Stimulated activated CD4-positive, alpha-beta T cell treated with anti-CD3 and anti-CD28 coated beads, Interleukin-15, amount 100 ng/mL, for 1 hour (primary cell): ENCODE measurements at regions not wholly inside any gene's neighbourhood (a gene's known extent, or its start where the extent isn't known, plus 50 kb on each side); places are given as distances from the start of the nearest gene placed in this dataset.
"Not testable (repeated sequence)": the region's sequence is repeated elsewhere in the genome, so short reads cannot be mapped to it uniquely, and the experiment has no call there.

Source experiments
- DNase-seq, 2 donors: peaks; one replicate each; pipeline ENCODE4 v3.0.0-alpha.2; 2020; ENCODE audit warnings: low read depth in 1 of 2, low spot score in 1 of 2

DNA sequence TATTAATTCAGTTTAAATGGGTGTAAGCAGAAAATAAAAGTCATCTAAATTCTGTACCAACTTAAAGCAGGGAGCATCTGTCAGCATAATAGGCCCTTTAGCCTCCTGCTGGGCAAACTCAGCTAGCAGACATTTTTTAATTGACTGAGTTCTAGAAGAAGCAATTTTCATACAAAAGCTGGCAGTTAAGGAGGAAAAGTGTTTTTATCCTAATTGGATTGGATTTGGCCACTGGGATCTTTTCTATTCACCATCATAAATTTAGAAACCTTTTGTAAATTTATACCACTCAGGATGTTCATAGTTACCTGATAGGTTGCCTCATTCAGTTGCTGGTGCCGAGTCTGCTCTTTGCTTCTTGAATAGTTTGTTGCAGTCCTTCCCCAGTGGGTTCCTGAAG is 262.7 kb upstream of the FSIP2 start:
- no peak for DNase-seq

- no peak for DNase-seq
These were observed 261.2 kb upstream of the FSIP2 start for GRCh38 chr2:185477452-185477851.

GRCh38 chr2:185484602-185485001 is 254.0 kb upstream of the FSIP2 start:
- DNase-seq: no peak

DNA sequence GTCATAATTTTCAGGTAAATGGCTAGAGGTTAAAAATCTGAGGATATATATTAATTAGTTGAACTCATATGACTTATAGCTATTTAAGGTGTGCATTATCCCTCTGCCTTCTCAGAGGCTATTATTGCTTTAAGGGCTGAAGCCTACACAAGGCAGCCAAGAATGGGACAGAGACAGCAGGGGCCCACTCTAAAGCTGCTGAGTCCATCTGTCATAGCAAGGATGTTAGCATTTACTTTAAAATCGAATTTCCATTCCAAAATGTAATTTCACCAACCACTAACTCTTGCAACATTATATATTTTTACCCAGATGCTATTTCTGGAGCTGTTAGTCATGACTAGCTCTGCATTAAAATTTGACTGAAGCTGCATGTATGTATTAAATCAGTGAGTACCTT is 236.3 kb upstream of the FSIP2 start:
- DNase-seq: no peak

GRCh38 chr2:185507719-185508118 is 230.9 kb upstream of the FSIP2 start:
- DNase-seq: no peak

DNA sequence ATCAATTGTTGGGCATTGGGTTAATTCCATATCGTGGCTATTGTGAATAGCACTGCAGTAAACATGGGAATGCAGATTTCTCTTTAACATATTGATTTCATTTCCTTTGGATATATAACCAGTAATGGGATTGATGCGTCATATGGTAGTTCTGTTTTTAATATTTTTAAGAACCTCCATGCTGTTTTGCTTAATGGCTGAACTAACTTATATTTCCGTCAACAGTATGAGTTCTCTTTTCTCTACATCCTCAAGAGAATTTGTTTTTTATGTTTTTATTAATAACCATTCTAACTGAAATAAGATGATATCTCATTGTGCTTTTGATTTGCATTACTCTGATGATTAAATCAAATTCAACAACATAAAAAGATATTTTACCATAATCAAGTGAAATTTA is 228.5 kb upstream of the FSIP2 start:
- no peak for DNase-seq

- no peak for DNase-seq
These were observed 226.7 kb upstream of the FSIP2 start for GRCh38 chr2:185511925-185512324.

- DNase-seq: no peak
These were observed 216.1 kb upstream of the FSIP2 start for GRCh38 chr2:185522472-185522871.

GRCh38 chr2:185524242-185524641 is 214.4 kb upstream of the FSIP2 start:
- not testable (repeated sequence) for DNase-seq

DNA sequence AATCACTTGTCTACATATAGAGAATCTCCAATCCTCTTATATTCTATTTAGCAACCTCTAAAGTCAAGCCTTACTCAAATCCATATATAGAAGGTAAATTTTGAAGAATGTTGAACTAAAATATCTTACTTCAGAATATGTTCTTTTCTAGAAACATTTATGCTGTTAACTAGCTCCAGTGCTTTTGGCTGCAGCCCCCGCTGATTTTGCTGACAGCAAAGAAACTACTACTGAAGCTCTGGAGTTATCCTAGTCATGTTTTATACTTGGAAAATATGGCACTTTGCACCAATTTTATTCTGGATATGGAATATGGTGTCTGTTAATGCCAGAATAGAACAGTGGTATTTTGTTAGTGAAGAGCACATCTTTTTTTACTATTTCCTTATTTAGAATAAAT is 212.4 kb upstream of the FSIP2 start:
- no peak for DNase-seq

DNA sequence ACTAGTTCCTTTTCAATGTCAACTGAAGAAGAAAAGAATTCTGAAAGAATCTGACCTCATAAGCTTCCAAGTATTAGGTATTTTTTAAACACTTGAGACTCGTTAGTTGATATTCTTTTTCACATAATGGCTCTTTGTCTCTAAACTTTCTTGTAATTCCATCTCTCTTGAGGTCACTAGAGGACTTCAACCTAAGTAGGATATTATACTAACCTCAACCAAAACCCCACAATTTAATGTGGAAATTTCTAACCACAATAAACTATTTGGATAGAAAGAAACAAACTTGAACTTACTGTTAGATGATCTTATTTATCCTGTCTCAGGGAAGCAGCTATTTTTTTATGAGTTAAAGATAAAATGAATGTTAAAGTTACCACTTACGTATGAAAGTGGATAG is 206.9 kb upstream of the FSIP2 start:
- DNase-seq: no peak

DNA sequence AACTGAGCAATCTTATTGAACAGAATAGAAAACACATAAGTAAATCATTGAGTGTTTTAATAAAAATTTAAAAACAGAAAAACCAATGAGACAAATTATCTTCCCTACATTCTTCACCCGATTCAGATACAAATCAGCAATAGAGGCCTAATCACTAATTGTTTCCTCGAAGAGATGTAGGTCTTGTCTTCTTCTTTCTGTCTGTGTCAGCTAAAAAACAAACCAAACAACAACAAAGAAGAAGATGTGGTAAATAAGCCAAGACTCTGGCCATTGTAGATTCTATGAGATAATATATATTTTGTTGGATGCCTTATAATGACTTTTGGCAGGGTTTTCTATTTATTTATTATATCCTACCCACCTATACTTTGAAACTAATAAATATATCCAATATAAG is 200.9 kb upstream of the FSIP2 start:
- DNase-seq: no peak

DNA sequence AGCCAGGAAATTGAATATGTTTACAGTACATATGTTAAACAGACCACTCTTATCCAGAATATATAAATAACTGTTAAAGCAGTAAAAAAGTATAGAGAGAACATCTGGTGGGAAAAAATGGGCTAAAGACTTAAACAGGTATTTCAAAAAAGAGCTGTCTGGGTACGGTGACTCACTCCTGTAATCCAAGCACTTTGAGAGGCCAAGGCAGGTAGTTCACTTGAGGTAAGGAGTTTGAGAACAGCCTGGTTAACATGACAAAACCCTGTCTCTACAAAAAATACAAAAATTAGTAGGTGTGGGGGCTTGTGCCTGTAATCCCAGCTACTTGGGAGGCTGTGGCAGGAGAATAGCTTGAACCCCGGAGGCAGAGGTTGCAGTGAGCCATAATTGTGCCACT is 171.4 kb upstream of the FSIP2 start:
- no peak for DNase-seq

DNA sequence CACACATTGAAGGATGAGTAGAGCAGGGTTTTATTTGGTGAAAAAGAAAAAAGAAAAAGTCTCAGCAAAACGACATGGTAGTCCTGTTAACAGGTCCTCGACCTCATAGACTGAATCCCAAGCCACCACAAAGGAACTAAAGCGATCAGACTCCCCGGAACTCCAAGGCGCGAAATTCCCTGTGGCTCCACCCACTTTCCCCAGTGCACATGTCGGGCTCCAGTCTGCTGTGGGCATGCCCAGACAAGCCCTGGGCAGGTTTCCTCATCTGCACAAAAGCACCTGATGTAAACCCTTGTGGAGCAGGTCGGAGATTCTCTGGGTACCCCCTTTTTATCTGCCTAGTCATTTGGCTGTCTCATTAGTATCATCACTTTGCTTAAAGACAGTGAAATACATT is 170.7 kb upstream of the FSIP2 start:
- no peak for DNase-seq

DNA sequence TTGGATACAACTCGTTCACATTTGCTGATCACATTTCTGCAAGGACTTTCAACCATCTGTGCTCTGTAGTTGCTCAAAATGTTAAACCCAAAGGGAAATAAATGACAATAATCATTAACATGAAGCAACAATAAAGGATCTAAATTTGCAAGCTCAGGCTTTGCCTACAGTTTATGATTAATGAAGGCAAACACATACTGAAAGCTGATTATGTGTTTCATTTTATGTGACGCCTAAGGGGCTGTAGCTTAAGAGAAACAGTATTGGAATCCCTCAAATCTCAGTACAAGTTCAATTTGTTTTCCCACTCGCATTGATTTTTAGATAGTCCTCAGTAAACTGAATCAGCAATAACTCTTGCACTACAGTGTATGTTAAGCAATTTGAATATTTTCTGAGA is 160.3 kb upstream of the FSIP2 start:
- no peak for DNase-seq

DNA sequence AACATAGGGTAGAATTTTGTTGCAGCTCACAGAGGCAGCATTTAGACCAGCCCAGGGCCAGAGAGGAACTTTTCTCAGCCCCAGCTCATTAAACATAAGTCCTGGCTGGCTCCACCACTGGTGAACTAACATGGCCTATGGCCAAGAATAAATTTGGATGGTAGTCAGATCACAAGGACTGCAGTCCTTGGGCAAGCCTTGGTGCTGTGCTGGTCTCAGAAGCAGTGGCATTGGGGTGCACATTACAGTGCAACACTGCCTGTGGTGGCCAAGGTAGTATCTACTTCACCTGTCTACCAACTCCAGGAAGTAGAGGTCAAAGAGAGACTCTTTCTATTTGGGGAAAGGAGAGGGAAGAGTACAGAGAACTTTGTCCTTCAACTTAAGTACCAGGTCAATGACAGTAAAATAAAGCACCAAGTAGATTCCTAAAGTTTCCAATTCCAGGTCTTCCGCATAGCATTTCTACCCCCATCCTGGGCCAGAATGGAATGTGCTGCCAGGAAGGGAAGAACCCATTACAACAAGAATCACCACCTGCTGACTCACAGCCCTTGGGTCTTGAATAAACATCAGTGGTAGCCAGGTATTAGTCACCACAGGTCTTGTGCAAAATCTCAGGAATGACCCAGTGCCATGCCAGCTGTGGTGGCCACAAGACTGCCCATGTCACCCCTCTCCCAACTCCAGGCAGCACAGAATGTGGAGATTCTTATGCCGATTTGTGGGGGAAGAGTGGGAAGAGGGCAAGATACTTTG is 155.4 kb upstream of the FSIP2 start:
- DNase-seq: no peak

DNA sequence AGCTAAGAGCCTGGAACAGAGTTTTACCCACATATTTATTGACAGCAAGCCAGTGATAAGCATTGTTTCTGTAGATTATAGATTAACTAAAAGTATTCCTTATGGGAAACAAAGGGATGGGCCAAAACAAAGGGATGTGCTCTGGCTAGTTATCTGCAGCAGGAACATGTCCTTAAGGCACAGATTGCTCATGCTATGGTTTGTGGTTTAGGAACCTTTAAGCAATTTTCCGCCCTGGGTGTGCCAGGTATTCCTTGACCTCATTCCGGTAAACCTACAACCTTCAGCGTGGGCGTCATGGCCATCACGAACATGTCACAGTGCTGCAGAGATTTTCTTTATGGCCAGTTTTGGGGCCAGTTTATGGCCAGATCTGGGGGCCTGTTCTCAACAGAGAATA is 153.4 kb upstream of the FSIP2 start:
- not testable (repeated sequence) for DNase-seq

DNA sequence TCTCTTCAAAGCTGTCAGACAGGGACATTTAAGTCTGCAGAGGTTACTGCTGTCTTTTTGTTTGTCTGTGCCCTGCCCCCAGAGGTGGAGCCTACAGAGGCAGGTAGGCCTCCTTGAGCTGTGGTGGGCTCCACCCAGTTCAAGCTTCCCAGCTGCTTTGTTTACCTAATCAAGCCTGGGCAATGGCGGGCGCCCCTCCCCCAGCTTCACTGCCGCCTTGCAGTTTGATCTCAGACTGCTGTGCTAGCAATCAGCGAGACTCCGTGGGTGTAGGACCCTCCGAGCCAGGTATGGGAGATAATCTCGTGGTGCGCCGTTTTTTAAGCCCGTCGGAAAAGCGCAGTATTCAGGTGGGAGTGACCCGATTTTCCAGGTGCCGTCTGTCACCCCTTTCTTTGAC is 147.3 kb upstream of the FSIP2 start:
- DNase-seq: not testable (repeated sequence)

- no peak for DNase-seq
These were observed 130.7 kb upstream of the FSIP2 start for GRCh38 chr2:185607945-185608344.

DNA sequence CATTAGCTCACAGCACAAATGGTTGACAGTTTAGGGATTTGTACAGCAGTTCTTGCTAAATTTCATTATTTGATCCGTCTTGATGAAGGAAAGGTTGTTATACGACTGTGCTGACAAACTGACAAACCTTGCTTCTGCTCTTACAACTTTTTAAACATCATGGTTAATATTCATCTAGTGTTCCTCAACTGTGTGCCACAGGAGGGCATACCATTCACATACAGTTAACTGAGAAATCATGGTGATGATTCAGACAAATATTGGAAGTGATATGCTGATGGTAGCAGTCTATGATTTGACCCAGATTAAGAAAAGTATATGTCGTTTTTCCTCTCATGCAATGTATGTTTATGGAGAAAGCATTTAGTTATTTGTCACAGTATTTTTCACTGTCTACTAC is 129.8 kb upstream of the FSIP2 start:
- no peak for DNase-seq

GRCh38 chr2:185610301-185610700 is 128.3 kb upstream of the FSIP2 start:
- DNase-seq: no peak

DNA sequence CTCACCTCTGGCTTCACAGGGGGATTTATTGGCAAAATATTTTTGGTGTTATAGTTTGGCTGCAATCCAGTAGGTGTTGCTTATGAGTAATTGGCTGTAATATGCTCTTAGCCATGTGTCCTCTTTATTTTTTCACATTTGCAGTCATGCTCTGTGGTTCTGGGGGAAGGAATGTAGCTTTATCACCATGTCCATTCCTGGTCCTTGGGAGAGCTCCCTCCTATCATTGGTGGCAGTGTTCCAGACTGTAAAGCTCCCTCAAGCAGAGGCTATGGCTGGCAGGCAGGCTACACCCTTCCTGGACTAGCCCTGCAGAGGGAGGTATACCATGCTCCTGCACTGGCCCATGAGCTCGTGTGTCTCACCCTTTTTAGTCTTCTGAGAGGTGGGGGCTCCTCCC is 120.0 kb upstream of the FSIP2 start:
- no peak for DNase-seq

- DNase-seq: no peak
These were observed 113.0 kb upstream of the FSIP2 start for GRCh38 chr2:185625604-185626003.

DNA sequence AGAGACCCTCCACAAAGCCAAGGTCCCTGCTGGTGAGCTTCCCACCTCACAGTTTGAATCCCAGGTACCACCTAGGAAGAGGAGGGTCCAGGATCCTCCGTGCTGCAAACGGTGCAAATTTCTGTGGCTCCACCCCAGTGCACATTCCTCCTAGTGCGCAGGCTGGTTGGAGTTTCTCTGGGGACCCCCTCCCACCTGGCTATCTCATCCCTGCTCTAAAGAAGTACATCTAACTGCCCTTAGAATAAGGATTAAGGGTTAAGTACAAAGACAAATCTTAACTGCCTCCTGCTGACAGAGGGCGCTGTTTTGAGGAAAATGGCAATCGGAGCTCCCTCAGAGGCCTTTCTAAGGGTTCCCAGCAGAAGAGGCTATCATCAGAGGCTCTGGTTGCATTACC is 109.6 kb upstream of the FSIP2 start:
- DNase-seq: no peak
